Suprapubic skin (tissue), 4 donors: ENCODE measurements at regions not wholly inside any gene's neighbourhood (a gene's known extent, or its start where the extent isn't known, plus 50 kb on each side); places are given as distances from the start of the nearest gene placed in this dataset.

Experiments used
- POLR2A ChIP-seq, 2 donors: fragments of 450-650 bp; IDR thresholded peaks; one replicate each; pipeline ENCODE4 v1.6.1; 2017; ENCODE audit warnings: antibody characterized with exemption in 2 of 2, mild to moderate bottlenecking in 2 of 2, moderate library complexity in 2 of 2
- POLR2AphosphoS5 ChIP-seq, 3 donors: sonication (generic); formaldehyde crosslinking; IDR thresholded peaks; one replicate each; pipeline ENCODE4 v1.6.1; 2017; ENCODE audit warnings: antibody characterized with exemption in 3 of 3
- TF ChIP-seq, protein P1 (sequence below), 2 donors: fragments of 200-600 bp in 1 of 2; fragments of 450-650 bp in 1 of 2; sonication (generic) in 1 of 2; IDR thresholded peaks; one replicate each; pipeline ENCODE4 v1.5.1; 2016 to 2019; ENCODE audit warnings: antibody characterized with exemption in 2 of 2, mild to moderate bottlenecking in 1 of 2, moderate library complexity in 1 of 2

DNA sequence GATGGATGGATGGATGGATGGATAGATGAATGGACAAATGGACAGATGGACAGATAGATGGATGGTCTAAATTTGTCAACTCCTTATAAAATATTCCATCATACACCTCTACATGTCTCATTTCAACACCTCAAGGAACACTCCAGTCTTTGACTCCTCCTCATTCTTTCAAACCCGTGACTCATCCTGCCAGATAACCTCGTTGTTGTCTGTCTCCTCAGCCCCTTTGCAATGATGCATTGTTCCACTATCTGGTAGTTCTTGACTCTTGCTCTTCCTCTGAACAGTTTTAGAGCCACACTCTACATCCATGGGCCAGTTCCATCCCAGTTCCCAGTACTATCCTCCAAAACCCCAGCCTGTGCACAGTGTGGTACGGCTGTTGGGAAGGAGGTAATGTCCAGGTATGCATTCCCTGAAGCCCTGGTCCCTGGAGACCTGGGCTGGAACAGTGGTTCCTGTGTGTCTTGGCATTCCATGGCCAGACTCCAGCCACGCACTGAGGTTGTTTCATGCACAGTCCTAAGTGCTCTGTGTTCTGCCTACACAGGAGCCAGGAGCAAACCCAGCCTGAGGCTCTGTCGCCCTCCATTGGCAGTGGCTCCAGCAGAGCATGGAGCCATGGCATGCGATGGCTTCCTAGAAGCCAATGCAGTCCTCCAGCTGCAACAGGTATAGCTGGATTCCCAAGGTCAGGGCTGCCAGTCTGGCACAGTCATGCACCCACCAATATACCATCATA, 105.7 kb downstream of the C17orf67 start:
- TF ChIP-seq POLR2A (IDR thresholded peaks at IDR 0.05) (no peak), POLR2AphosphoS5 (IDR thresholded peaks at IDR 0.05) (no peak)
- TF ChIP-seq, protein P1, sequence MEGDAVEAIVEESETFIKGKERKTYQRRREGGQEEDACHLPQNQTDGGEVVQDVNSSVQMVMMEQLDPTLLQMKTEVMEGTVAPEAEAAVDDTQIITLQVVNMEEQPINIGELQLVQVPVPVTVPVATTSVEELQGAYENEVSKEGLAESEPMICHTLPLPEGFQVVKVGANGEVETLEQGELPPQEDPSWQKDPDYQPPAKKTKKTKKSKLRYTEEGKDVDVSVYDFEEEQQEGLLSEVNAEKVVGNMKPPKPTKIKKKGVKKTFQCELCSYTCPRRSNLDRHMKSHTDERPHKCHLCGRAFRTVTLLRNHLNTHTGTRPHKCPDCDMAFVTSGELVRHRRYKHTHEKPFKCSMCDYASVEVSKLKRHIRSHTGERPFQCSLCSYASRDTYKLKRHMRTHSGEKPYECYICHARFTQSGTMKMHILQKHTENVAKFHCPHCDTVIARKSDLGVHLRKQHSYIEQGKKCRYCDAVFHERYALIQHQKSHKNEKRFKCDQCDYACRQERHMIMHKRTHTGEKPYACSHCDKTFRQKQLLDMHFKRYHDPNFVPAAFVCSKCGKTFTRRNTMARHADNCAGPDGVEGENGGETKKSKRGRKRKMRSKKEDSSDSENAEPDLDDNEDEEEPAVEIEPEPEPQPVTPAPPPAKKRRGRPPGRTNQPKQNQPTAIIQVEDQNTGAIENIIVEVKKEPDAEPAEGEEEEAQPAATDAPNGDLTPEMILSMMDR (IDR thresholded peaks at IDR 0.05): no peak
